ENCODE measurements at regions not wholly inside any gene's neighbourhood (a gene's known extent, or its start where the extent isn't known, plus 50 kb on each side); places are given as distances from the start of the nearest gene placed in this dataset.

DNA sequence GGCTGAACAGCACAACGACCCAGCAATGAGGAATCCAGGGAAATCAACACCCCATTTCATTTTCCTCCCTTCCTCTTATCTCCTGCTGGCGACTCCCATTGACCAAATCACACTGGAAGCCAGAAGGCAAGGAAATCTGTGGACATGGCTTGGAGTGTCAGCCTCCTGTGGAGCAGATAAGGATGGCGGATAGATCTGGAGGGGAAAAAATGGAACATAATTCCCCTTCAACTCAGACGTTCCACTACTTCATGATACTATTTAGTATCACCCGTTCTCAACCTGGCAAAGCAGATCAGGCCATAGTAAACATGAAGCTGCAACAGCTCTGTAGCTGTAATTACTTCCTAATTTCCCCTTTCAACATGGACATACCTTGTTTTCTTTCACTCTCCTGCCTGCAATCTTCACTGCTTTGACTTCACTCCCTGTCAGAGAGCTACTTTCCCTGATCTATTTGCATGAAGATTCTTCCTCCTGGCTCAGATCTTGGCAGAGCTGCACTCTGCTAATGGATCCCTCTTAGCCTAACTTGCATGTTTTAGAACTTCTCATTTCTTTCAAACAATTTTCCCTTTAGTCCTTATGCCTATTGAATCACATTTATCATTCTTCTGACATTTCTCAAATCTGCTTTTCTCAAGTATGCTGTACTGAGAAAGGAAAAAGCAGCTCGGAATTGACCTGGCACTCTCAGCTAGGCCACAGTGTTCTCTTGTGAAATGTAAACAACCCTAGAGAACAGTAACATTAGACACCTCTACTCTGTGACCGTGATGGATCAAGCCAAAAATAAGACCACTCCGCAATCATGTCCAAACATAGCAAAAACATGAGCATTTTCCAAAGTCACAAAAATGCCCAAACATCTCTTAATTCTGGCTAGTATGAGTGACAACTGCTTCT, 135.1 kb downstream of the ETNK1 start:
- Histone ChIP-seq H3K4me1 (ENCODE audit: low read depth) (no peaks in the 10 kb centered on the region), H3K9me3 (no peaks in the 10 kb centered on the region), H3K36me3 (ENCODE audit: low read depth) (no peaks in the 10 kb centered on the region), H3K4me3 (no peak overlapping the region)
- TF ChIP-seq, protein P1, sequence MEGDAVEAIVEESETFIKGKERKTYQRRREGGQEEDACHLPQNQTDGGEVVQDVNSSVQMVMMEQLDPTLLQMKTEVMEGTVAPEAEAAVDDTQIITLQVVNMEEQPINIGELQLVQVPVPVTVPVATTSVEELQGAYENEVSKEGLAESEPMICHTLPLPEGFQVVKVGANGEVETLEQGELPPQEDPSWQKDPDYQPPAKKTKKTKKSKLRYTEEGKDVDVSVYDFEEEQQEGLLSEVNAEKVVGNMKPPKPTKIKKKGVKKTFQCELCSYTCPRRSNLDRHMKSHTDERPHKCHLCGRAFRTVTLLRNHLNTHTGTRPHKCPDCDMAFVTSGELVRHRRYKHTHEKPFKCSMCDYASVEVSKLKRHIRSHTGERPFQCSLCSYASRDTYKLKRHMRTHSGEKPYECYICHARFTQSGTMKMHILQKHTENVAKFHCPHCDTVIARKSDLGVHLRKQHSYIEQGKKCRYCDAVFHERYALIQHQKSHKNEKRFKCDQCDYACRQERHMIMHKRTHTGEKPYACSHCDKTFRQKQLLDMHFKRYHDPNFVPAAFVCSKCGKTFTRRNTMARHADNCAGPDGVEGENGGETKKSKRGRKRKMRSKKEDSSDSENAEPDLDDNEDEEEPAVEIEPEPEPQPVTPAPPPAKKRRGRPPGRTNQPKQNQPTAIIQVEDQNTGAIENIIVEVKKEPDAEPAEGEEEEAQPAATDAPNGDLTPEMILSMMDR (IDR thresholded peaks at IDR 0.05): no peak
- intact Hi-C loops (cut with DNase I, micrococcal nuclease): no loop called here
- DNase-seq (no peak), ATAC-seq (no peak)

DNA sequence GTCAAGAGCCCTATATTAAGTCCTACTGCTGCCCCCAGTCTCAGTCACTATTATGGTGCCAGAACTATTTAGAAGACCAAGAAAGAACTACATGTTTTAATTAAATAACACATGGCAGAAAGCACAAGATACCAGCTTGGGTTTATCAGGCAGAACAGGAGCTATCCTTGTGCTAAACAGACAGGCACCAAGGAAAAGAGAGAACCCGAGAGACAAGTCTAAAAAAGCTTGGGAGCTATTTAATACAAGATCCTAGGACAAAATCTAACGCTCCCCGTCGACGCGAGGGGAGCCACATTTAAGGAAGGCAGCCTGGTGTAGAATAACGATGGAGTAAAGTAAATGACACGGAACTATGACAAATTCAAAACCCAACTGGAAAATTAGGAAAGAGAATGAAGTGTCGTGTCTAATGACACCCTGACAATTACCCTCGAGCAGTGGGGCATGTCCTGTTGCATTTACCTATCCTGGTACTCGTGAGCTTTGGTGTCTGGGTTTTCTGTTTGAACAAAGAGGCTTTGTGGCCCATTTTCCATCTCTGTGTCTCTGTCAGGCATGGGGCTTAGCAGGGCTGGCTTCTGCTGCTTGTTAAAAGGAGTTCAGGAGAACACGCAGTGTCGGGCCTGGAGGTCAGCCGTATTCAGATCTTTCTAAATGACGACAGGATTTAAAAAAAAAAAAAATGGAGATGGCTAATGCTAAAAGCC, 140.6 kb downstream of the ETNK1 start:
- TF ChIP-seq, protein P1 (IDR thresholded peaks at IDR 0.05): no peak
- ATAC-seq: no peak
- no peak overlapping the region for H3K4me3 ChIP-seq
- no peaks in the 10 kb centered on the region for H3K9me3 ChIP-seq
- no peaks in the 10 kb centered on the region for H3K36me3 ChIP-seq (ENCODE audit: low read depth)
- intact Hi-C loops (cut with DNase I, micrococcal nuclease): no loop called here
- no peaks in the 10 kb centered on the region for H3K4me1 ChIP-seq (ENCODE audit: low read depth)
- DNase-seq: no peak

DNA sequence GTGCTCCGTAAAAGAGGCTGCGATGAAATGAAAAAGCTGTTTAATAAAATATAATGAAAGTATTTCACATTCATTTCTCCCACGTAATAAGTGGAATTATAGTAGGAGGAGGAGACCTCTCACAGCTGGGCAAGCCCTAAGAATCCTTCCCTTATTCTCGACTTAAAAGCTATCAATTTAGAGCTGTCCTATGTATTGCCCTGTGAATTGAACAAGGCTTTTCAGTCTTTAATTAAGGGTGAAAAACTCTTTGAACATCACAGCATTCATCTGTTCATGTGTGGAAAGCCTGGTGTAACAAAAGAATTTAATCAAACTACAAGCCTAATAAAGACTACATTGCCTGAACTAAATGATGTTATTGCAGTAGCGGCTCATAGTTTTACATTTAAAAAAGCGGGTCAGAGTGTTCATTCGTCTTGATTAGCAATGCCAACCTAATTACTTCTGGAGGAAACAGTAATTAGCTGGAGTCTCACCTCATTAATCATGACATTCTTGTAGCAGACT, 142.0 kb downstream of the ETNK1 start:
- intact Hi-C loops (cut with DNase I, micrococcal nuclease): no loop called here
- TF ChIP-seq, protein P1 (IDR thresholded peaks at IDR 0.05): no peak
- no peaks in the 10 kb centered on the region for H3K4me1 ChIP-seq (ENCODE audit: low read depth)
- no peak overlapping the region for H3K4me3 ChIP-seq
- no peaks in the 10 kb centered on the region for H3K9me3 ChIP-seq
- no peak for DNase-seq
- no peaks in the 10 kb centered on the region for H3K36me3 ChIP-seq (ENCODE audit: low read depth)
- no peak for ATAC-seq

DNA sequence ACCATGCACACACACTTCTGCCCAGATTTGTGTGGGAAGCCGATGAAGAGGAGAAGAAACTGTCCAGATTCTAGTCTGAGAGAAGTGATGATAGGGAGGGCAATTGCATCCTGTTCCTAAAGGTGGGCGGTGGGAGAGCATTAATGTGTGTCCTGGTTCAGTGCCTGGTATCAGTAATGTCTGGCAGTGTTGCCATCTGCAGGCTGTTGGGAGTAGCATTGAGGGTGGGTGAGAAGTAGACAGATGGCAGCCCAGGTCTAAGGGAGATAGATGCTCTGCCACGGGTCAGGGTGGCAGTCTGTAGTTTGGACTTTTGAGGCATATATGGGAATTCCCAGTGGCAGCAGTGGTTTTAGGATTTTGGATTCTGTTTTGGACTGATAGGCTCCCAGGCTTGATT, 156.4 kb downstream of the ETNK1 start:
- intact Hi-C loops (cut with DNase I, micrococcal nuclease): no loop called here
- DNase-seq: no peak
- no peaks in the 10 kb centered on the region for H3K36me3 ChIP-seq (ENCODE audit: low read depth)
- H3K9me3 ChIP-seq: no peaks in the 10 kb centered on the region
- TF ChIP-seq, protein P1 (IDR thresholded peaks at IDR 0.05): no peak
- no peaks in the 10 kb centered on the region for H3K4me1 ChIP-seq (ENCODE audit: low read depth)
- no peak for ATAC-seq
- no peak overlapping the region for H3K4me3 ChIP-seq

DNA sequence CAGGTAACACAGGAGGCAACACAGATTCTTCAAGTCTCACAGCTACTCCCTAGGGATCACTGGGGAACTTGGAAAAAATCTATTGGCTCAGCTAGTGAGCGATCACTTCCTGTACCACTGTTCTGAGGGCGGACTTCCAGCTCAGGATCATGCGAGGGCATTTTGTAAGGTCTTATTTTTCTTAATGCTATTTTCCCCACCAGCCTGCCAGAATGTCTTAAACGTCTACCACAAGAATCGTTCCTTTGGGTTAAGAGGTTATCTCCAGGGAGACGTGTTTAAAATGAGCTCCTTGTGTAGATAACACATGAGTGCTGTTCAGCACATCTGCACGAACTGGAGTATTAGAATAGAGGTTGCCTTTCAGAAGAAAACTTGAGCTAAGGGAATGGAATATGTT, 162.6 kb downstream of the ETNK1 start:
- no peak for DNase-seq
- intact Hi-C loops (cut with DNase I, micrococcal nuclease): no loop called here

More for the DNA sequence above, 162.6 kb downstream of the ETNK1 start:
- ATAC-seq: no peak
- H3K9me3 ChIP-seq: no peaks in the 10 kb centered on the region
- TF ChIP-seq, protein P1 (IDR thresholded peaks at IDR 0.05): no peak
- H3K4me1 ChIP-seq (ENCODE audit: low read depth): no peaks in the 10 kb centered on the region
- no peaks in the 10 kb centered on the region for H3K36me3 ChIP-seq (ENCODE audit: low read depth)
- H3K4me3 ChIP-seq: no peak overlapping the region
